HepG2 (cell line): ENCODE measurements at regions not wholly inside any gene's neighbourhood (a gene's known extent, or its start where the extent isn't known, plus 50 kb on each side); places are given as distances from the start of the nearest gene placed in this dataset.

Experiments
- ATAC-seq: fragments of 200-7000 bp; cut with Tn5 transposase; 3 replicates; pipeline ENCODE4 v1.9.1; 2020; ENCODE audit warnings: mild to moderate bottlenecking, moderate library complexity
- BruUV-seq: library from RNA; stranded (reverse); fragments of 400-500 nt; replicated peaks from 2 replicates; lab custom pipeline; 2021; lab: Mats Ljungman, UMichigan
- CTCF ChIA-PET: fragments of 300-600 bp; formaldehyde crosslinking; extraction: SDS; loops from one replicate; lab custom pipeline; 2021; ENCODE audit warnings: low total read pairs, inconsistent platforms, low intra/inter-chr PET ratio; lab: Yijun Ruan, JAX
- POLR2A ChIA-PET: fragments of 350-600 bp; sonication (Branson Sonifier 250); formaldehyde crosslinking; loops from one replicate; lab custom pipeline; 2020; ENCODE audit warnings: antibody characterized with exemption, inconsistent platforms; lab: Yijun Ruan, JAX
- DNase-seq: peaks from one replicate; pipeline ENCODE4 v3.0.0-alpha.2; 2015; ENCODE audit warnings: low spot score
- FAIRE-seq: peaks from 3 replicates; lab custom pipeline; 2011; peaks lifted over from hg19 to GRCh38; lab: Jason Lieb, UNC
- H2AFZ ChIP-seq: one replicate; pipeline ENCODE4 v1.6.1; 2011; ENCODE audit warnings: low read length, inconsistent platforms
- H3K27ac ChIP-seq: fragments of 300-600 bp; 3 replicates; pipeline ENCODE4 v1.8.0; 2011; ENCODE audit warnings: mixed run types, mild to moderate bottlenecking, mixed read lengths, low read length, inconsistent platforms; ENCODE audit not compliant: insufficient read depth; ENCODE audit errors: extremely low read length
- H3K27me3 ChIP-seq, 2 experiments: fragments of 200-600 bp in 1 of 2; 2 replicates in 1 of 2; 3 replicates in 1 of 2; pipeline versions ENCODE4 v1.6.0 to v1.8.0; 2011; ENCODE audit warnings: low read length in 2 of 2, mild to moderate bottlenecking in 2 of 2, moderate library complexity in 2 of 2, inconsistent platforms in 1 of 2; ENCODE audit not compliant: insufficient read depth in 2 of 2, control insufficient read depth in 1 of 2
- H3K36me3 ChIP-seq, 2 experiments: fragments of 200-600 bp in 1 of 2; replicated peaks in 1 of 2; 2 replicates in 1 of 2; 3 replicates in 1 of 2; pipeline versions ENCODE4 v1.5.1 to v1.8.0; 2011; ENCODE audit warnings: low read length in 2 of 2, inconsistent platforms in 1 of 2; ENCODE audit not compliant: insufficient read depth in 2 of 2, control insufficient read depth in 1 of 2
- H3K4me1 ChIP-seq: 2 replicates; pipeline ENCODE4 v1.5.1; 2012; ENCODE audit warnings: low read length, inconsistent platforms; ENCODE audit not compliant: insufficient read depth
- H3K4me2 ChIP-seq: 2 replicates; pipeline ENCODE4 v1.6.0; 2011; ENCODE audit warnings: low read depth, low read length, inconsistent platforms
- H3K4me3 ChIP-seq, 3 experiments: fragments of 200-600 bp in 1 of 3; sonication (generic), shearing (Covaris generic) in 1 of 3; replicated peaks in 1 of 3; 2 replicates each; pipeline ENCODE4 v1.5.1; 2011 to 2016; ENCODE audit warnings: low read length in 3 of 3, inconsistent platforms in 2 of 3, low read depth in 2 of 3, mild to moderate bottlenecking in 2 of 3, control low read depth in 1 of 3, mixed read lengths in 1 of 3; ENCODE audit not compliant: insufficient read depth in 1 of 3
- H3K79me2 ChIP-seq: one replicate; pipeline ENCODE4 v1.6.1; 2011; ENCODE audit warnings: low read length, inconsistent platforms; ENCODE audit not compliant: insufficient read depth
- H3K9ac ChIP-seq: 2 replicates; pipeline ENCODE4 v1.6.0; 2011; ENCODE audit warnings: mild to moderate bottlenecking, low read depth, low read length, inconsistent platforms; ENCODE audit not compliant: insufficient read depth
- H3K9me3 ChIP-seq: 2 replicates; pipeline ENCODE4 v1.5.1; 2012; ENCODE audit warnings: mild to moderate bottlenecking, low read length
- H4K20me1 ChIP-seq: 2 replicates; pipeline ENCODE4 v1.6.0; 2011; ENCODE audit warnings: inconsistent platforms, mild to moderate bottlenecking, low read length, moderate library complexity; ENCODE audit not compliant: insufficient read depth
- CREM ChIP-seq, 2 experiments: sonication (generic) in 1 of 2; formaldehyde crosslinking in 1 of 2; IDR thresholded peaks; 2 replicates each; pipeline versions ENCODE4 v1.4.0 to v1.6.1; 2016 to 2020; ENCODE audit warnings: antibody characterized with exemption in 1 of 2, mild to moderate bottlenecking in 1 of 2, missing genetic modification reagents in 1 of 2
- GLI4 ChIP-seq: sonication (generic); formaldehyde crosslinking; IDR thresholded peaks from 2 replicates; pipeline ENCODE4 v1.5.1; 2020; ENCODE audit warnings: missing genetic modification reagents, mild to moderate bottlenecking, moderate library complexity, borderline replicate concordance
- HNF4G ChIP-seq, 2 experiments: sonication (generic) in 1 of 2; formaldehyde crosslinking in 1 of 2; IDR thresholded peaks; 2 replicates each; pipeline versions ENCODE4 v1.4.0 to v1.6.1; 2011 to 2020; ENCODE audit warnings: borderline replicate concordance in 2 of 2, low read depth in 2 of 2, mild to moderate bottlenecking in 2 of 2, low read length in 1 of 2, missing genetic modification reagents in 1 of 2, moderate library complexity in 1 of 2
- KDM2A ChIP-seq: sonication (generic); formaldehyde crosslinking; IDR thresholded peaks from 2 replicates; pipeline ENCODE4 v1.4.0; 2020; ENCODE audit warnings: low read depth, missing genetic modification reagents, borderline replicate concordance
- KLF6 ChIP-seq: IDR thresholded peaks from 2 replicates; pipeline ENCODE4 v1.8.0; 2016; ENCODE audit warnings: missing biosample characterization, missing genetic modification reagents
- RFX5 ChIP-seq: IDR thresholded peaks from 2 replicates; pipeline ENCODE4 v1.6.1; 2011; ENCODE audit warnings: low read depth, low read length, improper control_type of control experiment
- SNAI1 ChIP-seq: sonication (generic); formaldehyde crosslinking; IDR thresholded peaks from 2 replicates; pipeline ENCODE4 v1.5.0; 2020; ENCODE audit warnings: mild to moderate bottlenecking, missing genetic modification reagents, borderline replicate concordance
- TAF15 ChIP-seq: fragments of 200-400 bp; formaldehyde crosslinking; IDR thresholded peaks from one replicate; pipeline ENCODE4 v1.6.1; 2018; ENCODE audit warnings: mild to moderate bottlenecking, low read depth, low read length; ENCODE audit not compliant: poor library complexity, severe bottlenecking
- TBL1XR1 ChIP-seq: fragments of 150-350 bp; IDR thresholded peaks from 2 replicates; pipeline ENCODE4 v1.6.1; 2014; ENCODE audit warnings: borderline replicate concordance, low read length; ENCODE audit not compliant: partially characterized antibody
- ZKSCAN8 ChIP-seq: IDR thresholded peaks from 2 replicates; pipeline ENCODE4 v1.6.1; 2016; ENCODE audit warnings: borderline replicate concordance, missing genetic modification reagents, missing compliant biosample characterization
- ZMAT3 ChIP-seq: sonication (generic); formaldehyde crosslinking; conservative IDR thresholded peaks from 2 replicates; pipeline ENCODE4 v1.7.0; 2021; ENCODE audit warnings: missing genetic modification reagents
- ZNF530 ChIP-seq: sonication (generic); formaldehyde crosslinking; IDR thresholded peaks from 2 replicates; pipeline ENCODE4 v1.5.0; 2020; ENCODE audit warnings: low read depth, mild to moderate bottlenecking, missing genetic modification reagents
- ZNF790 ChIP-seq: sonication (generic); formaldehyde crosslinking; IDR thresholded peaks from 2 replicates; pipeline ENCODE4 v1.8.0; 2022; ENCODE audit warnings: missing genetic modification reagents, mild to moderate bottlenecking, borderline replicate concordance
- WGBS: methylation state at CpG from one replicate; pipeline ENCODE4 v1.1.6; 2017; ENCODE audit warnings: low lambda C conversion rate; 5-methylcytosine and 5-hydroxymethylcytosine counted together
- in situ Hi-C: cut with HindIII; loops from 2 replicates; pipeline ENCODE4 v1.10.0; 2017; ENCODE audit warnings: low pct_unique_long_range_greater_than_20kb; ENCODE audit not compliant: extremely low pct_ligation_motif_present
- intact Hi-C: fragments of 100-400 bp; cut with micrococcal nuclease; formaldehyde crosslinking; loops from one replicate; pipeline ENCODE4 v1.10.0; 2022; ENCODE audit not compliant: unreplicated experiment
- TF ChIP-seq, protein P1 (sequence below): sonication (generic); formaldehyde crosslinking; IDR thresholded peaks from 2 replicates; pipeline ENCODE4 v1.8.0; 2022; ENCODE audit warnings: missing genetic modification reagents, mild to moderate bottlenecking, borderline replicate concordance
- TF ChIP-seq, protein P2 (sequence below): sonication (generic); formaldehyde crosslinking; conservative IDR thresholded peaks from 2 replicates; pipeline ENCODE4 v1.5.0; 2020; ENCODE audit warnings: missing genetic modification reagents
- TF ChIP-seq, protein P3 (sequence below): sonication (generic); formaldehyde crosslinking; IDR thresholded peaks from 2 replicates; pipeline ENCODE4 v1.5.1; 2020; ENCODE audit warnings: missing genetic modification reagents, mild to moderate bottlenecking, borderline replicate concordance
- TF ChIP-seq, protein P4 (sequence below): sonication (generic); formaldehyde crosslinking; IDR thresholded peaks from 2 replicates; pipeline ENCODE4 v1.4.0; 2020; ENCODE audit warnings: low read depth, mild to moderate bottlenecking, missing genetic modification reagents
- TF ChIP-seq, protein P5 (sequence below): sonication (generic); formaldehyde crosslinking; IDR thresholded peaks from 2 replicates; pipeline ENCODE4 v1.5.0; 2020; ENCODE audit warnings: missing genetic modification reagents

DNA sequence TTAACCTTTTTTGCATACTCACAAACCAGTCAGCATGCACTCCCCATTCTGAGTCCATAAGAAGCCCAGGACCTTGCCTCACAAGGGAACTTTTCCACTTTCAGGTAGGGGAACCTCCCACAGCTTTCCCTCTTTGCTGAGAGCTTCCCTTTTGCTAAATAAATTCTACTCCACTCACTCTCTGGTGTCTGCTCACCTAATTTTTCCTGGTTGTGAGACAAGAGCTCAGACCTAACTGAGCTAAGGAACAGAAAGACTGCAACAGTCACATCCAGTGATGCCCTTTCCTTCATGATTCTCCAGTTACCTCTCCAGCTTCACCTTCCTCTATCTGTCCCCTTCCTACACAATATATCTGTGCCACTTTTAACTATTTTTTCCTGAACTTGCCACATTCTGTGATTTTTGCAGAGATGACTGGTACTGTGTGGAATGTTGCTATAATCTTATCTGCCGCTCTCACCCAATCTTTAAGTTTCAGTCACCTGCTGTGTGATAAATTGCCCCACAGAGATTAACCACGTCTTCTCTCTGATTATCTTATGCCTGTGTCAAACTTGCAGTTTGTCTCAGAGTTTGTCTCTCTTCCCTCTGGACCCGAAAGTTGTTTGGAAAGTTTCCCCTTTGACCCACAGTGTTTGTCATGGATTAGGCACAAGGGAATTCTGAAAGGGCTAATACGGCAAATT, 737.1 kb upstream of the FLRT2 start:
- DNase-seq (no peak), ATAC-seq (no peak), FAIRE-seq (no peak)
- H2AFZ ChIP-seq: no peak overlapping the region
- H3K9ac ChIP-seq: no peak overlapping the region
- BruUV-seq: no TSS peak
- WGBS: 23% methylated on average over 4 of the region's 4 CpGs
- intact Hi-C loops (no loop called here), in situ Hi-C loops (no loop called here)
- H3K79me2 ChIP-seq: no peaks in the 10 kb centered on the region
- TF ChIP-seq ZNF790 (CRISPR knock-in tag) (no peak), RFX5 (no peak), ZMAT3 (no peak), TAF15 (no peak), HNF4G (IDR thresholded peaks at IDR 0.05; ENCODE audit: borderline replicate concordance, low read depth, low read length) (no peak), HNF4G (CRISPR knock-in tag; IDR thresholded peaks at IDR 0.05; ENCODE audit: borderline replicate concordance, low read depth) (no peak), GLI4 (CRISPR knock-in tag) (no peak), SNAI1 (CRISPR knock-in tag) (no peak), TBL1XR1 (no peak), CREM (IDR thresholded peaks at IDR 0.05) (no peak), CREM (CRISPR knock-in tag; IDR thresholded peaks at IDR 0.05) (no peak), ZNF530 (CRISPR knock-in tag) (no peak), KDM2A (CRISPR knock-in tag) (no peak), ZKSCAN8 (CRISPR knock-in tag) (no peak), KLF6 (CRISPR knock-in tag) (no peak)
- TF ChIP-seq, protein P1, sequence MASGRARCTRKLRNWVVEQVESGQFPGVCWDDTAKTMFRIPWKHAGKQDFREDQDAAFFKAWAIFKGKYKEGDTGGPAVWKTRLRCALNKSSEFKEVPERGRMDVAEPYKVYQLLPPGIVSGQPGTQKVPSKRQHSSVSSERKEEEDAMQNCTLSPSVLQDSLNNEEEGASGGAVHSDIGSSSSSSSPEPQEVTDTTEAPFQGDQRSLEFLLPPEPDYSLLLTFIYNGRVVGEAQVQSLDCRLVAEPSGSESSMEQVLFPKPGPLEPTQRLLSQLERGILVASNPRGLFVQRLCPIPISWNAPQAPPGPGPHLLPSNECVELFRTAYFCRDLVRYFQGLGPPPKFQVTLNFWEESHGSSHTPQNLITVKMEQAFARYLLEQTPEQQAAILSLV (CRISPR knock-in tag): no peak
- TF ChIP-seq, protein P2, sequence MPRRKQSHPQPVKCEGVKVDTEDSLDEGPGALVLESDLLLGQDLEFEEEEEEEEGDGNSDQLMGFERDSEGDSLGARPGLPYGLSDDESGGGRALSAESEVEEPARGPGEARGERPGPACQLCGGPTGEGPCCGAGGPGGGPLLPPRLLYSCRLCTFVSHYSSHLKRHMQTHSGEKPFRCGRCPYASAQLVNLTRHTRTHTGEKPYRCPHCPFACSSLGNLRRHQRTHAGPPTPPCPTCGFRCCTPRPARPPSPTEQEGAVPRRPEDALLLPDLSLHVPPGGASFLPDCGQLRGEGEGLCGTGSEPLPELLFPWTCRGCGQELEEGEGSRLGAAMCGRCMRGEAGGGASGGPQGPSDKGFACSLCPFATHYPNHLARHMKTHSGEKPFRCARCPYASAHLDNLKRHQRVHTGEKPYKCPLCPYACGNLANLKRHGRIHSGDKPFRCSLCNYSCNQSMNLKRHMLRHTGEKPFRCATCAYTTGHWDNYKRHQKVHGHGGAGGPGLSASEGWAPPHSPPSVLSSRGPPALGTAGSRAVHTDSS: no peak
- TF ChIP-seq, protein P3, sequence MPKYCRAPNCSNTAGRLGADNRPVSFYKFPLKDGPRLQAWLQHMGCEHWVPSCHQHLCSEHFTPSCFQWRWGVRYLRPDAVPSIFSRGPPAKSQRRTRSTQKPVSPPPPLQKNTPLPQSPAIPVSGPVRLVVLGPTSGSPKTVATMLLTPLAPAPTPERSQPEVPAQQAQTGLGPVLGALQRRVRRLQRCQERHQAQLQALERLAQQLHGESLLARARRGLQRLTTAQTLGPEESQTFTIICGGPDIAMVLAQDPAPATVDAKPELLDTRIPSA (CRISPR knock-in tag): no peak
- TF ChIP-seq, protein P4, sequence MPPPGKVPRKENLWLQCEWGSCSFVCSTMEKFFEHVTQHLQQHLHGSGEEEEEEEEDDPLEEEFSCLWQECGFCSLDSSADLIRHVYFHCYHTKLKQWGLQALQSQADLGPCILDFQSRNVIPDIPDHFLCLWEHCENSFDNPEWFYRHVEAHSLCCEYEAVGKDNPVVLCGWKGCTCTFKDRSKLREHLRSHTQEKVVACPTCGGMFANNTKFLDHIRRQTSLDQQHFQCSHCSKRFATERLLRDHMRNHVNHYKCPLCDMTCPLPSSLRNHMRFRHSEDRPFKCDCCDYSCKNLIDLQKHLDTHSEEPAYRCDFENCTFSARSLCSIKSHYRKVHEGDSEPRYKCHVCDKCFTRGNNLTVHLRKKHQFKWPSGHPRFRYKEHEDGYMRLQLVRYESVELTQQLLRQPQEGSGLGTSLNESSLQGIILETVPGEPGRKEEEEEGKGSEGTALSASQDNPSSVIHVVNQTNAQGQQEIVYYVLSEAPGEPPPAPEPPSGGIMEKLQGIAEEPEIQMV (CRISPR knock-in tag): no peak
- TF ChIP-seq, protein P5, sequence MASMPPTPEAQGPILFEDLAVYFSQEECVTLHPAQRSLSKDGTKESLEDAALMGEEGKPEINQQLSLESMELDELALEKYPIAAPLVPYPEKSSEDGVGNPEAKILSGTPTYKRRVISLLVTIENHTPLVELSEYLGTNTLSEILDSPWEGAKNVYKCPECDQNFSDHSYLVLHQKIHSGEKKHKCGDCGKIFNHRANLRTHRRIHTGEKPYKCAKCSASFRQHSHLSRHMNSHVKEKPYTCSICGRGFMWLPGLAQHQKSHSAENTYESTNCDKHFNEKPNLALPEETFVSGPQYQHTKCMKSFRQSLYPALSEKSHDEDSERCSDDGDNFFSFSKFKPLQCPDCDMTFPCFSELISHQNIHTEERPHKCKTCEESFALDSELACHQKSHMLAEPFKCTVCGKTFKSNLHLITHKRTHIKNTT (CRISPR knock-in tag): no peak
- H4K20me1 ChIP-seq: no peaks in the 10 kb centered on the region
- CTCF ChIA-PET: no interaction called here
- H3K27ac ChIP-seq: no peak overlapping the region
- H3K4me1 ChIP-seq: no peaks in the 10 kb centered on the region
- H3K9me3 ChIP-seq: peaks cover 85% of the 10 kb centered on the region
- no peaks in the 10 kb centered on the region for H3K27me3 ChIP-seq
- POLR2A ChIA-PET: no interaction called here
- no peak overlapping the region for H3K4me3 ChIP-seq
- H3K4me2 ChIP-seq: no peak overlapping the region
- no peaks in the 10 kb centered on the region for H3K36me3 ChIP-seq
